HG02885 (cell line): ENCODE measurements at regions not wholly inside any gene's neighbourhood (a gene's known extent, or its start where the extent isn't known, plus 50 kb on each side); places are given as distances from the start of the nearest gene placed in this dataset.
"Not testable (repeated sequence)": the region's sequence is repeated elsewhere in the genome, so short reads cannot be mapped to it uniquely, and the experiment has no call there.

Source experiments
- ATAC-seq: cut with Tn5 transposase; IDR thresholded peaks from one replicate; pipeline ENCODE4 v1.9.1; 2021; ENCODE audit warnings: mild to moderate bottlenecking; ENCODE audit not compliant: unreplicated experiment, poor library complexity

DNA sequence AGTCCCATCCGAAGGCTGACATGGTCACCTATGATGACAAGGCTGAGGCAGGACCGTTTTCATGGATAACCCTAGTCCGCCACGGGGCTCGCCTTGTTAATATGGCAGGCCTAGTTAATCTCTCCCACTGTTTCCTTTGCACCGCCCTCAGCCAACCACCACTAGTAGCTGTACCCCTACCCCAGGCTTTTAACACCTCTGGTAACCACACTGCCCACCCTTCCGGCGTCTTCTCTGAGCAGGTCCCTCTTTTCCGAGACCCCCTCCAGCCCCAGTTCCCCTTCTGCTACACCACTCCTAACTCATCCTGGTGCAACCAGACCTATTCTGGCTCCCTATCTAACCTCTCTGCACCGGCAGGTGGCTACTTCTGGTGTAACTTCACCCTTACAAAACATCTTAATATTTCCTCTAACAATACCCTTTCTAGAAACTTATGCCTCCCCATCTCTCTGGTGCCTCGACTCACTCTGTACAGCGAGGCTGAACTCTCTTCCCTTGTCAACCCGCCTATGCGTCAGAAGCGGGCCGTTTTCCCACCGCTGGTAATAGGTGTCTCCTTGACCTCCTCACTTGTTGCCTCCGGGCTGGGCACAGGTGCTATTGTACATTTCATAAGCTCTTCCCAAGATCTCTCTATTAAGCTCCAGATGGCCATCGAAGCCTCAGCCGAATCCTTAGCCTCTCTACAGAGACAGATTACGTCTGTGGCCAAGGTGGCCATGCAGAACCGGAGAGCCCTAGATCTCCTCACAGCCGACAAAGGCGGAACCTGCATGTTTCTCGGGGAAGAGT, 964.4 kb downstream of the RPA4 start:
- ATAC-seq = no peak

DNA sequence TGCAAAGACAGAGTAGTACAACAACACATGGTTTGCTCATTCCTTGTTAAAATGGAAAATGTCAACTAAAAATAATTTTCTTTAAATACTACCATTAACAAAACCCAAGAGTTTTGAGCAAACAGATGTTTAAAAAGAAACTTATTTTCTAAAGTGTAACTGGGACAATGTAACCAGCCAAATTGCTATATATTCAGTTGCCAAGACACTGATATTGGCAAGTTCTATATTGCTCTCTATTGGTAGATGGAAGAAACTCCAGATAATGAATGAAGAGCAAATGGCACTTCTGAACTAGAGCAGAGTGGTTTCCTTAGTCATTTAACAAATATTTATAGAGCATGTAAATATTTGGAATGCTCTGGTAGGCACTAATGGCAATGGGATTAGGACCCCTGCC, 966.2 kb downstream of the RPA4 start:
- no peak for ATAC-seq

DNA sequence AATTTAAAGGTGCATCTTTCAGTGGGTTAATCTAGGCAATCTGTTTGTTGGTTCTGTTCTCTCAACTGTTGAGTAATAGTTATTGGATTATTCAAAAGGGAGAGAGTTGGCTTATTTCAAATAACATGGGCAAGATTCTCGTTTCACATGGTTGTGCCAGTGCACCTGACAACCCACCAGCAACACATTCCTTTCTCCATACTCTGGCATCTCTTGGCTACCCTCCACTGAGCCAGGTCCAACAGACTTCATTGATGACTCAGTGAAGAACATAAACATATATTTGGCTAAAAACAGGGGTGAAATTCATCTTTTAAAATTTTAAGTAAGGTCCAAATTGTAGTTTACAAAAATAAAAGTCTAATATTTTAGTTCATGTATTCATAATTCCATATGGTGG, 967.2 kb downstream of the RPA4 start:
- no peak for ATAC-seq

DNA sequence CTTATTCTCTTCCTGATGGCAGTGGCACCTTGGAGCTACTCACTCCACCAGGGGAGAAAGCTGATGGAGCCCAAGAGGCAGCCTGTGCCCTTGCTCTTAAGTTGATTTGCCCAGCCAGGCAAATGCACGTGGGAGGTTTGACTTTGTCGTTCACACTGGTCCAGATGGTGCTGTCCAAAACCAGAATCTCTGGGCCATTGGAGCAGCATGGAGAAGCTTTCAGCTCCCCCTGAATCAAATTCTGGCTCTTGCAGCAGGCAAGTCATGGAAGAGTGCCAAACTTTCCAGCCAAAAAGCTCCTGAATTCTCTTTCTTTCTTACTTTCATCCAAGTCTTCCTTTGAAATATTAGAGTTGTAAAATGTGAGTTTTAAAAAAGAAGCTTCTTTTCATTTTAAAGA, 970.4 kb downstream of the RPA4 start:
- ATAC-seq = no peak

DNA sequence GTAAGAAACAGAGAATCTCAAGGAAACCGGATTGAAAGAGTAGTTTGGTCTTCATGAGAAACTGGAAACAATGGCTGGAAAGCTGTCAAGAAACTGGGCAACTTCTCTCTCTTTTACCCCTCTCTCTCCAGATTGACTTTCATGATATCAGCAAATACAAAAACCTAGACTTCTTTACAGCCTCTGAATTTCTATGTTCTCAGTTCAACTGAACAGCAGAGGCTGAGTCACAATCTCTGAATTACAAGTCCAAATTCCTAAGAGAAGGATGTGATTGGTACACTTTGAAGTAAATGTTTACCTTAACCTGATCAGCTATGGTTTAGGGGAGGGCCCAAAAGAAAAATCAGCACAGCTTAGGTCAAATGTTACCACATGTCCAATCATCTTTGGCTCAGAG, 974.9 kb downstream of the RPA4 start:
- ATAC-seq = no peak

DNA sequence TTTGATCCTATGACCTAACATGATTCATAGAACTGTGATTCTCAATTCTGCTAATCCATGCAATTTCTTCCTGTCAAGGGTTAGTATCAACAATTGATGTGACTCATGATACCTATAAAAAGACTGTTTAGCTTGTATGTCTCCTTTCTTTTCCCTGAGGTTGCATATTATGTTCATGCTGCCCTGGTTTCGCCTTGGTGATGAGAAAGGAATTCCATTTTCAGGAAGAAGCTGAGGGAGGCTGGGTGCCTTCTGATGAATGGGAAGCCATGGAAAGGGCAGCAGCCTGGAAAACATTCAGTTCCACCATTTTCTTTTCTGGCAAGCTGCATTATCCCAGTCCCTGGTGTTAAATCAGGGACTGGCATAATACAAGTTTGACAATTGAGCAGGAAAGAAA, 976.5 kb downstream of the RPA4 start:
- ATAC-seq = no peak

DNA sequence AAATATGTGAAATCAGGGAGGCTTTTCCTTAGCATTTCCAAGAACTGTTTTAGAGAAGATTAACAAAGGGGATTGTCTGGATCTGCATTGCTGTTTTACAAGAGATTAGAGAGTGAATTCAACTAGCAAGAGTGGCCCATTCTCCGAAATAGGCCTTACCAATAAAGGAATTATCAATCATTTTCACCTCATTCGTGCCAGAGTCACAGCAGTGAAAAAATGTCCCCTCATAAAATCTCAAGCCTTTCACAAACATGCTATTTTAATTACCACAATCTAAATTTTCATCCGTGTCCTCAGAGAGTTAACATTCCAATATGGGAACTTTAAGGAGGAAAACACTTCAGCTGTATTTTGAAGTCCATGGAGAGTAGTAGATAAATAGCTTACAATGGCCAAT, 979.6 kb downstream of the RPA4 start:
- no peak for ATAC-seq

DNA sequence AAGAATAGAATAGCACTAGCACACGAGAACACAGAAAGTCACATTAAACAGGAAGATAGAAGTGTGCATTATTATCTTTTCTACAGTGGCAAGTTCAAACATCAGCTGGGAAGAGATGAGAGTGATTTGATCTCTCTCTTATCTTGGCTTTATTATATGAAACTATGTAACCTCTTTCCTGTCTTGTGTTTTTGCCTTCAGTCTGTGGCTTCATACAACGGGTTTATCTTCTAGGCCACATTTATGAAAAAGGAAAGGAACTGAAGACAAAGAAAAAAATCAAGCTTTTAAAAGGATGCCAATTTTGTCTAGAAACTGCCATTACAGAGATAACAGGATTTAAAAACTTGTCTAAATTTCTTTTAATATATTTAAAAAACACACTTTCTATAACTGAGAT, 983.6 kb downstream of the RPA4 start:
- no peak for ATAC-seq

DNA sequence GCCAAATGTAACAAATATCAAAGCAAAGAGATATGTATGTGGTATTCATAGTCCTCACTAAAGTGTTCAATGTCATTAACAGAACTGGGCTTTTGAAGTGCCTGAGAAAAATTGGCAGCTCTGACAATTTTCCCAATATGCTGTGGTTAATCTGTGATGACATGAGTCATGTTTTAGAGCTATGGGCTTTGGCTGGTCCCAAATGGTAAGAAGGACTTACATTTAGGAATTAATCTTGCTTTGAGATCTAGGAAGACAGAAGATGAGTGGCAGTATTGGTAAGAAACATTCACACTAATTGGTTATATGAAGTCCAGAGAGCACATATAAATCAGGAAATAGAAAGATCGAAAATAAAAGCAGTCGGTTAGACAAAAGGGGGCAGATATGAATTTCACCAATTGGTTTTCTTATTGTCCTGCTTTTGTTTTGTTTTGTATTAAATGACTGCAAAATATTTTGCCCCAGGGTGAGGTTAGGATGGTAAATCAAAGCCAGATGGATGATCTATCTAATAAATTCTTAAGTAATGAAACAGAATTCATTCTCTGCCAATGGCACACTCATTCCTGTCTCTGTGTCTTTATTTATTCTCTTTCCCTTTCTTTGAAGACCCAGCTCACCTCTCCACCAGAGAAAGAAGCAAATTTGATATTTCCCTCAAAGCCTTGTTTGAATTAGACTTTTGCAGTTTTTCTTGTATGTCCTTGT, 993.1 kb downstream of the RPA4 start:
- ATAC-seq = no peak

DNA sequence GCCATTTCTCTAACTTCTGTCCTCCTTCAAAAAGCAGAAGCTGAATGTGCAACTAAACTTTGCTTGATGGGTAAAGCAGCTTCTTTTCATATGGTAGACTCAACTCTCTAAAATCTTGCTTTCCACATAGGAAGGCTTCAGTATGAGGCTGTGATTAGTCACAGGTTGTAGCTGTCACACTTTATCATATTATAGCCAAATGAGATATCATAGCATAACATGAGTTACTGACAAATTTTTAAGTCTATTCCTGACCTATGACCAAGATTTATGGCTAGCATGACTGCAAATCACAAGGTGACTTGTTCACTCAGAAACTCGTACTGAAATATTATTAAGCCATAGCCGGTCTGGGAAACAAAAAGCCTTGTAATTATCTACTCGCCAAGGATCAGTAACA, 998.6 kb downstream of the RPA4 start:
- no peak for ATAC-seq

DNA sequence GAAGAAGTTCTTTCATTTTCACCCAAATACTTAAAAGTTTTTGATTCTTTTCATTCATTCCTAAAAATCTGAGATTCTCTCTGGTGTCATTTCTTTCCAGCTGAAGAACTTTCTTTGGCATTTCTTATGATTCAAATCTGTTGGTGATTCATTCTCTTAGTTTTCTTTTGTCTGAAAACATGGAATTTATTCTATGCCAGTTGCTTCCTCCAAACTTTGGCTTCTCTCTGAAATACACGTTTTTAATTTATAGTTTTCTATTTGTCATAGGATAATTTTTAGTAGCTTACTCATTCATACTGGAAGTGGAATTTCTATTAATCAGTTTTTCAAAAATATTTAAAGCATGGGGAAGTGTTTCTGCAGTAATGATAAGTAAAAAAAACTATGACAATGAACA, 1012.0 kb downstream of the RPA4 start:
- ATAC-seq = no peak

DNA sequence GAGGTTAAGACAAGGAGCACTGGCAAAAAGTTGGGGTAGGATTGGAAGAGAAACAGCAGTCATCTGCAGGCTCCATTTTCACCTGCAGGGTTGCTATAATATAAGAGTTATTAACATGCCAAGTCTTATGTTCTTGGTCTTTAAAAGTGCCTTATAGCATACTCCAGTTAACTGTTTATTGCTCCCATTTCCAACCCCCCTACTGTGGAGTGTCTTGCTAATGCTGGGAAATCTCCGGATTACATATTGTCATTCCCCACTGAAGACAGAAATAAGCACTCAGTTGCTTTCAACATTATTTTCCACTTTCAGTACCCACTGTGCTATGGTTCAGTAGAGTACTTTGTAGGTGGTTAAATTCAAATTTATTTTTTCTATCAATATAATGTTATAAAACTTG, 1014.3 kb downstream of the RPA4 start:
- no peak for ATAC-seq

DNA sequence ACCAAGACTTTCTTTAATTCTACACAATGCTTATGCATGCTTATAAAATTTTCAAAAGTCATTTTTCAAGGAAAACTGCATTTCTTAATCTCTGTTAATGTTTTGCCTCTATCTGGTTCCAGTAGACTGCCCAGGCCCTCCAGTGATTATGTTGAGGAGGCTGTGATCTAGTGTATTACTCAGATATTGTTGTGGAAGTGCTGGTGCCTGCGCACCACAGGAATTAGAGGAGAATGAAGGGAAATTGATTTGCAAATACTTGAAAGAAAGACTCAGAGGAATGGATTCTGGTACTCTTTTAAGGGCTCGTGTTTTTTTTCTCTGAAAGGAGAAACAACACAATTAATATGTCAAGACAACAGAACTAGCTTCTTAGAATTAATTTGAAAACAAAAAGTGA, 1015.1 kb downstream of the RPA4 start:
- ATAC-seq = no peak

DNA sequence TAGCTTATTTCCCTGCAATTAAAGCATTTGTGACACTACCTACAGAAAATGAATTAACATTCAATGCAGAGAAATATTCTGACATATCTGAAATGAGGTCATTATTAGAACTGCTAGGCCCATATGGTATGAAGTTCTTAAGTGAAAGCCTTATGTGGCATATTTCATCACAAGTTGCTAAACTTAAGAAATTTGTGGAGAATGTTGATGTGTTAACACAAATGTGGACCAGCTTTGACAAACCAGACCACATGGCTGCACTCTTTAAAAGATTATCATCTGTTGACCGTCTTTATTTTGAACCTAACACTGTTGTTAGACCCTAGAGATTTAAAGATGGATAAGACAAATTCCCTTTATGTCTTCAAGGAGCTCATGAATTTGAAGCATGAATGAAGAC, 1024.1 kb downstream of the RPA4 start:
- no peak for ATAC-seq

DNA sequence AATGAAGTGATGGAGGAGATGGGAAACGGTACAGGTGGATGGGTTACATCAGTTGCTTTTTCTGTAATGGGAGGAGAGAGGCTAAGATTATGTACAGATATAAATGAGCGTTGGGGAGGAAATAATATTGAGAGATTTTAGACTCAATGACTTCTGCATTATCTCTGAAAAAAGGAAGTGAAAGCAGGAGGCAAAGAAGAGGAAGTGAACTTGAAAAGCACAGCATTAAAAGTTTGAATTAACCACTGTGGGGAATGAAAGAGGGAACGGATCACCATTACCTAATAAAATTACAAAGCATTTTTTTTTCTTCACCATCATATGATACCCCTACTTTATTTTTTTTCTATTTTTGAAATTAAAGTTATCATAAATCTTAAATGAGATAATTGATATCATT, 1025.5 kb downstream of the RPA4 start:
- ATAC-seq = peak; percentile 98

DNA sequence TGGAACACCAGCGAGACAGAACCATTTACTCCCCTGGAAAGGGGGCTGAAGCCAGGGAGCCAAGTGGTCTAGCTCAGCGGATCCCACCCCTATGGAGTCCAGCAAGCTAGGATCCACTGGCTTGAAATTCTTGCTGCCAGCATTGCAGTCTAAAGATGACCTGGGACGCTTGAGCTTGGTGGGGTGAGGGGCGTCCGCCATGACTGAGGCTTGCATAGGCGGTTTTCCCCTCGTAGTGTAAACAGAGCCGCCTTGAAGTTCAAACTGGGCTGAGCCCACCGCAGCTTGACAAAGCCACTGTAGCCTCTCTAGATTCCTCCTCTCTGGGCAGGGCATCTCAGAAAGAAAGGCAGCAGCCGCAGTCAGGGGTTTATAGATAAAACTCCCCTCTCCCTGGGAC, 1031.7 kb downstream of the RPA4 start:
- ATAC-seq = not testable (repeated sequence)

DNA sequence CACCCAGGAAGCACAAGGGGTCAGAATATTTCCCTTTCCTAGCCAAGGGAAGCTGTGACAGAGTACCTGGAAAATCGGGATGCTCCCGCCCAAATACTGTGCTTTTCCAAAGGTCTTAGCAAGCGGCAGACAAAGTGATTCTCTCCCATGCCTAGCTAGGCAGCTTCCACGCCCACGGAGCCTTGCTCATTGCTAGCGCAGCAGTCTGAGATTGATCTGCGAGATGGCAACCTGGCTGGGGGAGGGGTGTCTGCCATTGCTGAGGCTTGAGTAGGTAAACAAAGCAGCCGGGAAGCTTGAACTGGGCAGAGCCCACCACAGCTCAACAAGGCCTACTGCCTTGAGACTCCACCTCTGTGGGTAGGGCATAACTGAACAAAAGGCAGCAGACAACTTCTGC, 1037.5 kb downstream of the RPA4 start:
- not testable (repeated sequence) for ATAC-seq

DNA sequence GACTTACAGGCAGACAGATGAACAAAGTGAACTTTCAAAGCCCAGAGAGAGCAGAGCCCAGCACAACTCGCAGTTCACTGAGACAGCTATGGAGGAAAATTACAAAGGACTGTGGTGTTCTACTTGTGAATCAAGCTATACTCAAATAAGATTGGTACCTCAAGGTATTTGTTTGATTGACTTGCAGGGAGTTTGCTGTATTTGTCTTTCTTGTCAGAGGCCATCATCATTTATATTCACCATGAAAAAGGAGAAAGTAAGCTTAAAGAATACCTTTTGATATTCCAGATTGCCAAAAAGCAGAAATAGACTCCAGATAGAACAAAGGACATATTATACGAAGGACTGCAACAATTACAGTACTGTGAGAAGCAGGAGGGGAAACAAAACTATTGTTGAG, 1047.9 kb downstream of the RPA4 start:
- ATAC-seq = no peak

DNA sequence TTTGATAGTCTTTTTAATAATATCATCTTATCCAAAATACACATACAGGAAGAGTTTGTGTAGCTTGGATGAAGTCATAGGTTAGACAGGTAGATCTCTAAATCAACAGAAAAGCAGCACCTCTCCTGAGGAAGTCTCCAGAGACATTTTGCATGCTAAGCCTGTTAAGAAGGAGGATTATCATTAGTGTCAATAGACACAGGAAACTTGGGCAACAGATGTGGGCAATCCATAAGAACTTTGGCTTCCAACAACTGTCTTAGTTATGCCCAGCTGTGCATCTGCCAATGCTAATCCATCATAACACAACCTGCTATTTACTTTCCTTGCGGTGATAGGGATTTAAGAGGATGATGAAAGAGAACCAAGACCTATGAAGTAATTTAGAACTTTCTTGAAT, 1052.6 kb downstream of the RPA4 start:
- ATAC-seq = no peak

DNA sequence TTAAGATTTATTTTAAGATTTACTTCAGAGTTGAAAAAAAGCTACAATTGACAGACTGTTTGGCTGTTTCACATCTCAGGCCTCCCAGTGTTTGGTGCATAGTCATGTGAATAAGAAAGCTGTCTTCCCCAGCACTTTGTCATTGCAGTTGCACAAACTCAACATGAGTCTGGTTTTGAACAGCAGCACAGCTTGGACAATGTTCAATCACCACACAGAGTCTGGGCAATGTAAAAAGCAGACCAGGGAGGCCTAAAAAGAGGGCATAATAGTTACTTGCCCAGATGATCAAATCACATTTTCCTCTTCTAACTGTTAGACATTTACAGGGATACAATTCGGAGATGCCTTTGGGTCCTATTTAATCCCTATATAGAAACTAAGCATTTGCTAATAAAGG, 1055.0 kb downstream of the RPA4 start:
- ATAC-seq = no peak

DNA sequence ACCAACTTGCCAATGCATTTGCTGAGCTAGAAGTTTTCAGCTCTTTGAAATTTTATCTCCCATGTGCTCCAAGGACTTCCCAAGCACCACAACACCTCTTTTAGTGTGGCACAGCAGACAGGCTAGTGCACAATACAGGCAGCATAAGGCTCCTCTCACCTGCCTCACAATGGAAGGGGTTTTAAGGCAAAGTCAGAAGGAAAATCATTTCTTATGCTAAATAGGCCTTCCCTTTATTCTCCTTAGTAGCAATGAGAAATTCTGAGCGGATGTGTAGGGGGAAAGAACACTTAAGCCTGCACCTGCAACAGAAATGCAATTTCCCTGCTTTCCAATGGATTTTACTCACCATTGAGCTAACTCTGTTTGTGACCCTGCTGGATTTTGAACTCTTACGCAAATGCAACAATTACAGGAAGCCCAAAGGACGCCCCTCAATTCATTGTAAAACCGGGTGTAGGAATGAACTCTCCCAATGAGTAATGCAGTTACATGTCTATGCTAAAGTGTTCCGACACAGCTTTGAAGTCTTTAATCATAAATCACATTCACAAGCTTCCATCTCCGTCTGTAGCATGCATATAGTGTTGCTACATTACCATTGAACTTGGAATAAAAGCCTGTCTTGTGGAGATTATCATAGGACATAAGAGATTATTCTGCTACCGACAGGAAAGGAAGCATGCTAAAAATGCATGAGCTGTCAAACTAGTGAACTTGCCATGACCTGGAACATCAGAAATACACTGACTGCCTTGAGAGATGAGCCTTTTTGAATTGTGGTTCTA, 1084.9 kb downstream of the RPA4 start:
- no peak for ATAC-seq
